ENCODE measurements at regions not wholly inside any gene's neighbourhood (a gene's known extent, or its start where the extent isn't known, plus 50 kb on each side); places are given as distances from the start of the nearest gene placed in this dataset.

DNA sequence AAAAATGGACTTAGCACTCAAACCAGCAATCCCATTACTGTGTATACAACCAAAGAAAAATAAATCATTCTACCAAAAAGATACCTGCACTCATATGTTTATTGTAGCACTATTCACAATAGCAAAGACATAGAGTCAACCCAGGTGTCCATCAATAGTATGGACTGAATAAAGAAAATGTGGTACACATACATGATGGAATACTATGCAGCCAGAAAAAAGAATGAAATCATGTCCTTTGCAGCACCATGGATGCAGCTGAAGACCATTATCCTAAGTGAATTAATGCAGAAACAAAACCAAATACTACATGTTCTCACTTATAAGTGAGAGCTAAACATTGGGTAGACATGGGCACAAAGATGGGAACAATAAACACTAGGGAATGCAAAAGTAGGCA, 236.8 kb upstream of the POU5F2 start:
- no peak for TF ChIP-seq POLR2A (IDR thresholded peaks at IDR 0.05)
- TF ChIP-seq, protein P1, sequence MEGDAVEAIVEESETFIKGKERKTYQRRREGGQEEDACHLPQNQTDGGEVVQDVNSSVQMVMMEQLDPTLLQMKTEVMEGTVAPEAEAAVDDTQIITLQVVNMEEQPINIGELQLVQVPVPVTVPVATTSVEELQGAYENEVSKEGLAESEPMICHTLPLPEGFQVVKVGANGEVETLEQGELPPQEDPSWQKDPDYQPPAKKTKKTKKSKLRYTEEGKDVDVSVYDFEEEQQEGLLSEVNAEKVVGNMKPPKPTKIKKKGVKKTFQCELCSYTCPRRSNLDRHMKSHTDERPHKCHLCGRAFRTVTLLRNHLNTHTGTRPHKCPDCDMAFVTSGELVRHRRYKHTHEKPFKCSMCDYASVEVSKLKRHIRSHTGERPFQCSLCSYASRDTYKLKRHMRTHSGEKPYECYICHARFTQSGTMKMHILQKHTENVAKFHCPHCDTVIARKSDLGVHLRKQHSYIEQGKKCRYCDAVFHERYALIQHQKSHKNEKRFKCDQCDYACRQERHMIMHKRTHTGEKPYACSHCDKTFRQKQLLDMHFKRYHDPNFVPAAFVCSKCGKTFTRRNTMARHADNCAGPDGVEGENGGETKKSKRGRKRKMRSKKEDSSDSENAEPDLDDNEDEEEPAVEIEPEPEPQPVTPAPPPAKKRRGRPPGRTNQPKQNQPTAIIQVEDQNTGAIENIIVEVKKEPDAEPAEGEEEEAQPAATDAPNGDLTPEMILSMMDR (IDR thresholded peaks at IDR 0.05), result no peak
